ENCODE measurements at regions not wholly inside any gene's neighbourhood (a gene's known extent, or its start where the extent isn't known, plus 50 kb on each side); places are given as distances from the start of the nearest gene placed in this dataset.
A peak's percentile ranks its signal among the peaks of the same experiment; 100 is the strongest.
"Not testable (repeated sequence)": the region's sequence is repeated elsewhere in the genome, so short reads cannot be mapped to it uniquely, and the experiment has no call there.

GRCh38 chr12:59320112-59320511 lies 275.7 kb upstream of the SLC16A7 start:
- no peaks in the 10 kb centered on the region for H3K27me3 ChIP-seq (ENCODE audit: control insufficient read depth, insufficient read depth, low read length)
- no peak for DNase-seq
- WGBS (ENCODE audit: insufficient coverage) = no CpG with 5 or more reads among the region's 1 CpG

DNA sequence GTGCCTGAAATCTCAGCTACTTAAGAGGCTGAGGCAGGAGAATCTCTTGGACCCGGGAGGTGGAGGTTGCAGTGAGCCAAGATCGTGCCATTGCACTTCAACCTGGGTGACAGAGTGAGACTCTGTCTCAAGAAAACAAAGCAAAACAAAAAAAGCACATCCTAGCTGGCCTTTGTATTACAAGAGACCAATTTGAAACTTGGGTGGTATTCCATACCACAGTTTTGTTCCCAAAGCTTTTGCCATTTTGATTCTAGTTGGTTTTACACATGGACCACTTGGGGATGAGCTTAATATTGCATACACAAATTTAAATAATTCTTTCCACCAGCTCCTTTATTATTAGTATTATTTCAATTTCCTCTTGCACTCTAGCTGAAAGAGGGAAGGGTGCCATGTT lies 276.9 kb upstream of the SLC16A7 start:
- Histone ChIP-seq H3K9me3 (replicated peaks; ENCODE audit: control insufficient read depth, low read depth, low read length) (no peaks in the 10 kb centered on the region), H3K4me1 (ENCODE audit: control insufficient read depth, insufficient read depth, low read length) (no peaks in the 10 kb centered on the region), H3K27ac (ENCODE audit: low read length) (no peak overlapping the region), H3K27me3 (ENCODE audit: control insufficient read depth, insufficient read depth, low read length) (no peaks in the 10 kb centered on the region), H3K4me3 (ENCODE audit: low read length) (no peak overlapping the region), H3K36me3 (ENCODE audit: control insufficient read depth, insufficient read depth, low read length) (no peaks in the 10 kb centered on the region)
- no peak for DNase-seq
- no CpG with 5 or more reads among the region's 2 CpGs for WGBS (ENCODE audit: insufficient coverage)

More at GRCh38 chr12:59320112-59320511, 275.7 kb upstream of the SLC16A7 start:
- no peak overlapping the region for H3K4me3 ChIP-seq (ENCODE audit: low read length)
- no peaks in the 10 kb centered on the region for H3K4me1 ChIP-seq (ENCODE audit: control insufficient read depth, insufficient read depth, low read length)
- no peak overlapping the region for H3K27ac ChIP-seq (ENCODE audit: low read length)
- no peaks in the 10 kb centered on the region for H3K36me3 ChIP-seq (ENCODE audit: control insufficient read depth, insufficient read depth, low read length)
- no peaks in the 10 kb centered on the region for H3K9me3 ChIP-seq (replicated peaks; ENCODE audit: control insufficient read depth, low read depth, low read length)

DNA sequence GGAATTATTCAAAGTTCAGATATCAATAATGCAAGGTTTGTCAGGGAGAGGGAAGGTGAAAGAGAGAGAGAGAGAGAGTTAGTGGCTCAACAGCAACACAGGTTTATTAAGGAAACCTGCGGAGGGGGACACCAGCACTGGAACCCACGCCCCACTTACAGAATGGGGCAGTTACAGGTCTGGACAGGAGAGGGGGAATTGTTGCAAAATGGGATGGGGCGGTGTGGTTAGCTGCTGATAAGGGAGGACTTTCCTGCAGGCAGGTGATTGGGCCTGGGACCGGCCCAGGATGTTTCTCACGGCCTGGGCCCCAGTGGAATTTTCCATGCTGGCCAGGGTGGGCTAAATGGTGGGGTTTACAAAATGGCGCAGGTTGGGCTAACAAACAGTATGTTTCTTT lies 278.2 kb upstream of the SLC16A7 start:
- Histone ChIP-seq H3K4me3 (ENCODE audit: low read length) (no peak overlapping the region), H3K27me3 (ENCODE audit: control insufficient read depth, insufficient read depth, low read length) (no peaks in the 10 kb centered on the region), H3K9me3 (replicated peaks; ENCODE audit: control insufficient read depth, low read depth, low read length) (no peaks in the 10 kb centered on the region), H3K36me3 (ENCODE audit: control insufficient read depth, insufficient read depth, low read length) (no peaks in the 10 kb centered on the region), H3K4me1 (ENCODE audit: control insufficient read depth, insufficient read depth, low read length) (no peaks in the 10 kb centered on the region), H3K27ac (ENCODE audit: low read length) (no peak overlapping the region)
- 91% methylated on average over 6 of the region's 6 CpGs for WGBS (ENCODE audit: insufficient coverage)
- DNase-seq = no peak

DNA sequence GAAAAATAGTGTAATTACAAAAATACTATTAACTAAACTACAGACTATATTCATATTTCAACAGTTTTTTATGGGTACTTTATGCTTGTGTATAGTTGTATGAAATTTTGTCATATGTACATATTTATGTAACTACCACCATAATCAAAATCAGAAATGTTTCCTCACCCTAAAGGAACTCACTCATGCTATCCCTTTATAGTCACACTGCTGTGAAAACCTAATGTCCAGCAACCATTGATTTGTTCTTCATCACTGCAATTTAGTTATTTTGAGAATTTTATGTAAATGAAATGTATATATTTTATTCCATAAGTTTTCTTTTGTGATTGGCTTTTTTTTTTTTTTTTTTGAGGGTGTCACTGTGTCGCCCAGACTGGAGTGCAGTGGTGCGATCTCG lies 278.9 kb upstream of the SLC16A7 start:
- Histone ChIP-seq H3K36me3 (ENCODE audit: control insufficient read depth, insufficient read depth, low read length) (no peaks in the 10 kb centered on the region), H3K4me1 (ENCODE audit: control insufficient read depth, insufficient read depth, low read length) (no peaks in the 10 kb centered on the region), H3K9me3 (replicated peaks; ENCODE audit: control insufficient read depth, low read depth, low read length) (peaks cover 2% of the 10 kb centered on the region), H3K27ac (ENCODE audit: low read length) (no peak overlapping the region), H3K27me3 (ENCODE audit: control insufficient read depth, insufficient read depth, low read length) (no peaks in the 10 kb centered on the region), H3K4me3 (ENCODE audit: low read length) (no peak overlapping the region)
- WGBS (ENCODE audit: insufficient coverage) = no CpG with 5 or more reads among the region's 3 CpGs
- DNase-seq = no peak

DNA sequence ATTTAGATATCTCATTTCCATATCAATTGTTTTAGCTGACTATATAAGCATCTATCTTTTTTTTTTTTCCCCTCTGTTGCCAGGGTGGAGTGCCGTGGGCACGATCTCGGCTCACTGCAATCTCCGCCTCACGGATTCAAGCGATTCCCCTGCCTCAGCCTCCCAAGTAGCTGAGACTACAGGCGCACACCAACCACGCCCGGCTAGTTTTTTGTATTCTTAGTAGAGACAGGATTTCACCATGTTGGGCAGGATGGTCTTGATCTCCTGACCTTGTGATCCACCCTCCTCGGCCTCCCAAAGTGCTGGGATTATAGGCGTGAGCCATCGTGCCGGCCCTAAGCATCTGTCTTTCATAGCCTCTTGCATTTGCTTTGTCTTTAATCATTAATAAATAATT lies 279.5 kb upstream of the SLC16A7 start:
- H3K4me1 ChIP-seq (ENCODE audit: control insufficient read depth, insufficient read depth, low read length); H3K36me3 ChIP-seq (ENCODE audit: control insufficient read depth, insufficient read depth, low read length); H3K27ac ChIP-seq (ENCODE audit: low read length); H3K9me3 ChIP-seq (replicated peaks; ENCODE audit: control insufficient read depth, low read depth, low read length); DNase-seq; H3K4me3 ChIP-seq (ENCODE audit: low read length); H3K27me3 ChIP-seq (ENCODE audit: control insufficient read depth, insufficient read depth, low read length): not testable (repeated sequence)
- no CpG with 5 or more reads among the region's 13 CpGs for WGBS (ENCODE audit: insufficient coverage)

DNA sequence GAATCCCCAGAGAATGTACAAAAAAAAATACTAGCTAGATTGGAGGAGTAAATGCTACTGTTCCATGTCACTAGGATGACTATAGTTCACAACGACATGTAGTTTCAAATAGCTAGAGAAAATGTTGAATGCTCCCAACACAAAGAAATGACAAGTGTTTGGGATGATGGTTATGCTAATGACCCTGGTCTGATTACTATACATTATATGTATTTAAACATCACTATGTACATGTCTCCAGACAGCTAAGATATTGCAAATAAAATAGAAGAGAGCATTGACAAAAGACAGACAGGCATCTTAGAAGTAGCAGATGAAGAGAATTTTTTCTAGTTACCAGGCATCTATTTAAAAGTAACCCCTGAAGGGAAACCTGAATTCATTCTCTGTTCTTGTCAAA lies 281.6 kb upstream of the SLC16A7 start:
- Histone ChIP-seq H3K4me3 (ENCODE audit: low read length) (no peak overlapping the region), H3K4me1 (ENCODE audit: control insufficient read depth, insufficient read depth, low read length) (no peaks in the 10 kb centered on the region), H3K27me3 (ENCODE audit: control insufficient read depth, insufficient read depth, low read length) (no peaks in the 10 kb centered on the region), H3K27ac (ENCODE audit: low read length) (no peak overlapping the region), H3K36me3 (ENCODE audit: control insufficient read depth, insufficient read depth, low read length) (no peaks in the 10 kb centered on the region), H3K9me3 (replicated peaks; ENCODE audit: control insufficient read depth, low read depth, low read length) (peaks cover 9% of the 10 kb centered on the region)
- no peak for DNase-seq
- WGBS (ENCODE audit: insufficient coverage) = no CpG with 5 or more reads among the region's 1 CpG

- no peaks in the 10 kb centered on the region for H3K9me3 ChIP-seq (replicated peaks; ENCODE audit: control insufficient read depth, low read depth, low read length)
- H3K36me3 ChIP-seq (ENCODE audit: control insufficient read depth, insufficient read depth, low read length) = no peaks in the 10 kb centered on the region
- H3K4me3 ChIP-seq (ENCODE audit: low read length) = no peak overlapping the region
- no peaks in the 10 kb centered on the region for H3K4me1 ChIP-seq (ENCODE audit: control insufficient read depth, insufficient read depth, low read length)
- peak; percentile 21 for DNase-seq
- no peaks in the 10 kb centered on the region for H3K27me3 ChIP-seq (ENCODE audit: control insufficient read depth, insufficient read depth, low read length)
- WGBS (ENCODE audit: insufficient coverage) = 33% methylated on average over 4 of the region's 5 CpGs
- no peak overlapping the region for H3K27ac ChIP-seq (ENCODE audit: low read length)
These were observed 291.6 kb upstream of the SLC16A7 start for GRCh38 chr12:59304077-59304721.

DNA sequence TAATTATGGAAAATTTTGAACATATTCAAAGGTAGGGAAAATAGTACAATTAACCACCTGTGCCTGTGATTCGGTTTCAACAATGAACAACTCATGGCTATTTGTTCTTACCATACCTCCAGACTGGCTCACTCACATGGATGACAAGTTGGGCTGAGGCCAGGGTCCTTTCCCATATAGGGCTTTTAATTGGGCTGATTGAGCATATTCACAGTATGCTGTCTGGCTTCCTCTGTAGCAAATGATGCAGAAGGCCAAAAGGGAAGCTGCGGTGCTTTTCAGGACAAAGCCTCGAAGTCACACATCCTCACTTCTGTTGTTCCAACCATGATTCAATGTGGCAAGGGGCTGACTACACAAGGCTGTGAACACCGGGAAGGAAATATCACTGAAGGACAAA lies 297.5 kb upstream of the SLC16A7 start:
- DNase-seq = no peak
- Histone ChIP-seq H3K27me3 (ENCODE audit: control insufficient read depth, insufficient read depth, low read length) (no peaks in the 10 kb centered on the region), H3K9me3 (replicated peaks; ENCODE audit: control insufficient read depth, low read depth, low read length) (no peaks in the 10 kb centered on the region), H3K4me3 (ENCODE audit: low read length) (no peak overlapping the region), H3K36me3 (ENCODE audit: control insufficient read depth, insufficient read depth, low read length) (no peaks in the 10 kb centered on the region), H3K4me1 (ENCODE audit: control insufficient read depth, insufficient read depth, low read length) (no peaks in the 10 kb centered on the region), H3K27ac (ENCODE audit: low read length) (no peak overlapping the region)
- no CpG with 5 or more reads among the region's 4 CpGs for WGBS (ENCODE audit: insufficient coverage)

GRCh38 chr12:59294221-59294620 lies 301.6 kb upstream of the SLC16A7 start:
- Histone ChIP-seq H3K9me3 (replicated peaks; ENCODE audit: control insufficient read depth, low read depth, low read length) (no peaks in the 10 kb centered on the region), H3K4me1 (ENCODE audit: control insufficient read depth, insufficient read depth, low read length) (no peaks in the 10 kb centered on the region), H3K27ac (ENCODE audit: low read length) (no peak overlapping the region), H3K4me3 (ENCODE audit: low read length) (no peak overlapping the region), H3K27me3 (ENCODE audit: control insufficient read depth, insufficient read depth, low read length) (no peaks in the 10 kb centered on the region), H3K36me3 (ENCODE audit: control insufficient read depth, insufficient read depth, low read length) (no peaks in the 10 kb centered on the region)
- no peak for DNase-seq
- WGBS (ENCODE audit: insufficient coverage) = no CpG with 5 or more reads among the region's 5 CpGs

GRCh38 chr12:59282999-59283398 lies 312.8 kb upstream of the SLC16A7 start:
- no peaks in the 10 kb centered on the region for H3K27me3 ChIP-seq (ENCODE audit: control insufficient read depth, insufficient read depth, low read length)
- no peaks in the 10 kb centered on the region for H3K4me1 ChIP-seq (ENCODE audit: control insufficient read depth, insufficient read depth, low read length)
- H3K9me3 ChIP-seq (replicated peaks; ENCODE audit: control insufficient read depth, low read depth, low read length) = no peaks in the 10 kb centered on the region
- no peaks in the 10 kb centered on the region for H3K36me3 ChIP-seq (ENCODE audit: control insufficient read depth, insufficient read depth, low read length)
- DNase-seq = no peak
- WGBS (ENCODE audit: insufficient coverage) = no CpG with 5 or more reads among the region's 2 CpGs
- no peak overlapping the region for H3K27ac ChIP-seq (ENCODE audit: low read length)
- no peak overlapping the region for H3K4me3 ChIP-seq (ENCODE audit: low read length)

DNA sequence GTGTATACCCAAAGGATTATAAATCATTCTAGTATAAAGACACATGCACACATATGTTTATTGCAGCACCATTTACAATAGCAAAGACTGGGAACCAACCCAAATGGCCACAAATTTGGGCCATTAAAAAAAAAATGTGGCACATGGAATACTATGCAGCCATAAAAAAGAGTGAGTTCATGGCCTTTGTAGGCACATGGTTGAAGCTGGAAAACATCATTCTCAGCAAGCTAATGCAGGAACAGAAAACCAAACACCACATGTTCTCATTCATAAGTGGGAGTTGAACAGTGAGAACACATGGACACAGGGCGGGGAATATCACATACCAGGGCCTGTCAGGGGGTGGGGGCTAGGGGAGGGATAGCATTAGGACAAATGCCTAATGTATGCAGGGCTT lies 322.3 kb upstream of the SLC16A7 start:
- H3K9me3 ChIP-seq (replicated peaks; ENCODE audit: control insufficient read depth, low read depth, low read length); DNase-seq; H3K4me1 ChIP-seq (ENCODE audit: control insufficient read depth, insufficient read depth, low read length); H3K27ac ChIP-seq (ENCODE audit: low read length); H3K27me3 ChIP-seq (ENCODE audit: control insufficient read depth, insufficient read depth, low read length); H3K36me3 ChIP-seq (ENCODE audit: control insufficient read depth, insufficient read depth, low read length); H3K4me3 ChIP-seq (ENCODE audit: low read length): not testable (repeated sequence)
- WGBS (ENCODE audit: insufficient coverage) = no CpG with 5 or more reads among the region's 1 CpG
